NB4 (cell line): ENCODE measurements at regions not wholly inside any gene's neighbourhood (a gene's known extent, or its start where the extent isn't known, plus 50 kb on each side); places are given as distances from the start of the nearest gene placed in this dataset.

ENCODE experiments used
- DNase-seq: peaks from one replicate; pipeline ENCODE4 v3.0.0; 2010; ENCODE audit warnings: low read depth
- H3K4me3 ChIP-seq: one replicate; pipeline ENCODE4 v1.5.1; 2011; ENCODE audit warnings: mild to moderate bottlenecking, low read depth, low read length, moderate library complexity
- CTCF ChIP-seq: IDR thresholded peaks from one replicate; pipeline ENCODE4 v1.5.1; 2012; ENCODE audit warnings: low read depth, low read length
- MAX ChIP-seq: IDR thresholded peaks from 2 replicates; pipeline ENCODE4 v1.6.1; 2011; ENCODE audit warnings: low read depth, low read length
- MYC ChIP-seq: IDR thresholded peaks from 2 replicates; pipeline ENCODE4 v1.6.1; 2011; ENCODE audit warnings: low read depth, low read length
- POLR2A ChIP-seq: IDR thresholded peaks from 2 replicates; pipeline ENCODE4 v1.6.1; 2011; ENCODE audit warnings: mild to moderate bottlenecking; ENCODE audit not compliant: insufficient read length; ENCODE audit errors: extremely low read depth

DNA sequence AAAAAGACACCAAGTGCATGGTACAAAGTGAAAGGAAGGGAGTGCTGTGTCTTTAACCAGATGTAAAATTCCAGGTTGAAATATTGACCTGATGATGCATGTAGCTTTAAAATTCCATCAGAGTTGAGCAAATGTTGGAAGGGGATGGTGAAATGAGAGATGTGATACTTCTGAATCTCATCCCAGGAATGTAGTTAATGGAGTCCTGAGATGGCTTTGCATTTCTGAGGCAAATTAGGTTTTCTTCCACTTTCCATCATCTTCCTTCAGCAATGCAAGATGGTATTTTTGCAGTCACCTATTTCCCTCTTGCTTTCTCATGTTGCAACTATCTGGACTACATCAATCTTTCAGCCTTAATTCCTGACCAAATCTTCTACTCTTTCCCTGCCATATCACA lies 194.1 kb upstream of the MIR17HG start:
- no peak overlapping the region for H3K4me3 ChIP-seq
- no peak for DNase-seq
- no peak for TF ChIP-seq POLR2A
- TF ChIP-seq MAX, result no peak
- TF ChIP-seq MYC, result no peak
- TF ChIP-seq CTCF, result no peak

- no peak overlapping the region for H3K4me3 ChIP-seq
- peak; percentile 30 for DNase-seq
- TF ChIP-seq CTCF, result no peak
Measured at GRCh38 chr13:91154558-91155353, 192.7 kb upstream of the MIR17HG start.

GRCh38 chr13:91155512-91156114 lies 191.9 kb upstream of the MIR17HG start:
- H3K4me3 ChIP-seq, result no peak overlapping the region
- TF ChIP-seq MYC (no peak), POLR2A (no peak), MAX (no peak)
- no peak for DNase-seq

- no peak for DNase-seq
- TF ChIP-seq CTCF (no peak), MAX (no peak), MYC (no peak), POLR2A (no peak)
Measured at GRCh38 chr13:91157273-91158016, 190.0 kb upstream of the MIR17HG start.

GRCh38 chr13:91158017-91158395 lies 189.5 kb upstream of the MIR17HG start:
- no peak for DNase-seq
- TF ChIP-seq CTCF (no peak), MAX (no peak), POLR2A (no peak), MYC (no peak)
- H3K4me3 ChIP-seq, result no peak overlapping the region

More at GRCh38 chr13:91157273-91158016, 190.0 kb upstream of the MIR17HG start:
- no peak overlapping the region for H3K4me3 ChIP-seq

- peak; percentile 12 for DNase-seq
- TF ChIP-seq MAX (no peak), MYC (no peak), CTCF (no peak), POLR2A (no peak)
- no peak overlapping the region for H3K4me3 ChIP-seq
Measured at GRCh38 chr13:91162180-91162579, 185.3 kb upstream of the MIR17HG start.
